ENCODE measurements at regions not wholly inside any gene's neighbourhood (a gene's known extent, or its start where the extent isn't known, plus 50 kb on each side); places are given as distances from the start of the nearest gene placed in this dataset.

GRCh38 chr7:121810831-121811672 is 61.9 kb upstream of the PTPRZ1 start:
- DNase-seq, result no peak

- DNase-seq, result no peak
Observed at GRCh38 chr7:121807078-121807477, 65.9 kb upstream of the PTPRZ1 start.

GRCh38 chr7:121803039-121803438 is 69.9 kb upstream of the PTPRZ1 start:
- no peak for DNase-seq

GRCh38 chr7:121800916-121801675 is 71.9 kb upstream of the PTPRZ1 start:
- no peak for DNase-seq

GRCh38 chr7:121798896-121799295 is 74.1 kb upstream of the PTPRZ1 start:
- DNase-seq, result no peak

- no peak for DNase-seq
Observed at GRCh38 chr7:121798453-121798840, 74.5 kb upstream of the PTPRZ1 start.

- no peak for DNase-seq
Observed at GRCh38 chr7:121797657-121798452, 75.1 kb upstream of the PTPRZ1 start.

- DNase-seq, result no peak
Observed at GRCh38 chr7:121796936-121797656, 75.9 kb upstream of the PTPRZ1 start.

GRCh38 chr7:121796381-121796780 is 76.6 kb upstream of the PTPRZ1 start:
- no peak for DNase-seq

- DNase-seq, result no peak
Observed at GRCh38 chr7:121795736-121796135, 77.2 kb upstream of the PTPRZ1 start.

- DNase-seq, result no peak
Observed at GRCh38 chr7:121793716-121794115, 79.2 kb upstream of the PTPRZ1 start.

- no peak for DNase-seq
Observed at GRCh38 chr7:121777672-121778071, 95.3 kb upstream of the PTPRZ1 start.

- no peak for DNase-seq
Observed at GRCh38 chr7:121774563-121774962, 98.4 kb upstream of the PTPRZ1 start.

GRCh38 chr7:121766676-121767075 is 106.3 kb upstream of the PTPRZ1 start:
- no peak for DNase-seq

GRCh38 chr7:121761399-121761798 is 111.6 kb upstream of the PTPRZ1 start:
- no peak for DNase-seq

- DNase-seq, result no peak
Observed at GRCh38 chr7:121755818-121756552, 117.0 kb upstream of the PTPRZ1 start.

GRCh38 chr7:121755286-121755685 is 117.7 kb upstream of the PTPRZ1 start:
- DNase-seq, result no peak

GRCh38 chr7:121753944-121754343 is 119.0 kb upstream of the PTPRZ1 start:
- no peak for DNase-seq

- no peak for DNase-seq
Observed at GRCh38 chr7:121752706-121753105, 120.3 kb upstream of the PTPRZ1 start.

GRCh38 chr7:121748546-121748945 is 124.4 kb upstream of the PTPRZ1 start:
- DNase-seq, result no peak

GRCh38 chr7:121745856-121746255 is 127.1 kb upstream of the PTPRZ1 start:
- DNase-seq, result no peak

GRCh38 chr7:121744877-121745276 is 128.1 kb upstream of the PTPRZ1 start:
- DNase-seq, result no peak

Measured in bone marrow (tissue), 2 donors.